ENCODE measurements at regions not wholly inside any gene's neighbourhood (a gene's known extent, or its start where the extent isn't known, plus 50 kb on each side); places are given as distances from the start of the nearest gene placed in this dataset.

DNA sequence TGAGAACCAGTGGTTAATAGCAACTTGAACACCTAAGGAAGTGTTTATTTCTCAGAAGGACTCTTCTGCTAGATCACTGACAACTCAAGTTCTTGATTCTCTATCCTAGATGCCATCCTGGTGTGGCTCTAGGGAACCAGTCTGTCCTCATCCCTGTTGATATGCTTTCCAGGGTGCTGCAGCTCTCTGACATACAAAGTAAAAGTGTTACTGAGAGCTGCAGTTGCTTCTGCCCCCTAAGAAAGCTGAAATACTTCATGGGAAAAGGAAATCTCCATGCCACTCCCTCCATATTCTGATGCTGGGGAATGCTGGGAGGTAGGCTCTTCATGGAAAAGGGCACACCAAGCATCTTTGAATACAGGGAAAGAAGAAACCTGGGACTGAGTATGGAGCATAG, 168.1 kb downstream of the KLF6 start:
- Histone ChIP-seq H3K9ac (ENCODE audit: low read depth, low read length) (no peak overlapping the region), H3K4me1 (ENCODE audit: insufficient read depth, low read length) (no peaks in the 10 kb centered on the region)

GRCh38 chr10:3613318-3613717, 171.7 kb downstream of the KLF6 start:
- Histone ChIP-seq H3K9me3 (ENCODE audit: control insufficient read depth, insufficient read depth, low read length) (peaks cover 33% of the 10 kb centered on the region), H3K4me1 (ENCODE audit: insufficient read depth, low read length) (no peaks in the 10 kb centered on the region), H3K36me3 (ENCODE audit: insufficient read depth, low read length) (no peaks in the 10 kb centered on the region; the same call in 1 of the 2 replicates), H3K9ac (ENCODE audit: low read depth, low read length) (no peak overlapping the region)

More for the DNA sequence above, 168.1 kb downstream of the KLF6 start:
- Histone ChIP-seq H3K9me3 (ENCODE audit: control insufficient read depth, insufficient read depth, low read length) (peaks cover 41% of the 10 kb centered on the region), H3K36me3 (ENCODE audit: insufficient read depth, low read length) (no peaks in the 10 kb centered on the region; the same call in 1 of the 2 replicates)

GRCh38 chr10:3612183-3613001, 172.6 kb downstream of the KLF6 start:
- H3K4me1 ChIP-seq (ENCODE audit: insufficient read depth, low read length): no peaks in the 10 kb centered on the region
- no peak overlapping the region for H3K9ac ChIP-seq (ENCODE audit: low read depth, low read length)

GRCh38 chr10:3606309-3606708, 178.7 kb downstream of the KLF6 start:
- H3K9ac ChIP-seq (ENCODE audit: low read depth, low read length): no peak overlapping the region
- no peaks in the 10 kb centered on the region; the same call in none of the 2 replicates for H3K9me3 ChIP-seq (ENCODE audit: control insufficient read depth, insufficient read depth, low read length)
- H3K4me1 ChIP-seq (ENCODE audit: insufficient read depth, low read length): no peaks in the 10 kb centered on the region
- H3K36me3 ChIP-seq (ENCODE audit: insufficient read depth, low read length): no peaks in the 10 kb centered on the region

More at GRCh38 chr10:3612183-3613001, 172.6 kb downstream of the KLF6 start:
- no peaks in the 10 kb centered on the region; the same call in 1 of the 2 replicates for H3K36me3 ChIP-seq (ENCODE audit: insufficient read depth, low read length)
- H3K9me3 ChIP-seq (ENCODE audit: control insufficient read depth, insufficient read depth, low read length): peaks cover 26% of the 10 kb centered on the region

DNA sequence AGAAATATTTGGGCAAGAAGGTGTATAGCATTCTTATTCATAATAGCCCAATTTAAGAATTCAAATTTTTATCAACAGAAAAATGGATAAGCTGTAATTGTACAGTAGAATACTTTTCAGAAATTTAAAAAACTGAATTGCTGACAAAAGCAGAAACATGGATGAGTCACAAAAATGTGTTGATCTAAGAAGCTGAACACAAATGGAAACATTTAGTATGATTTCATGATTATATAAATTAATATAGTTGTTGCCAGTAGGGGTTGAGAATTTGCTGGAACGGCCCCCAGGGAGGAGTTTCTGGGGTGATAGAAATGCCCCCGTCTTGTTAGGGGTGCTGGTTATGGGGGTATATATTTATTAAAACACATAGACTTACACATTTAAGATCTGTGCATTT, 179.1 kb downstream of the KLF6 start:
- Histone ChIP-seq H3K36me3 (ENCODE audit: insufficient read depth, low read length) (no peaks in the 10 kb centered on the region), H3K9me3 (ENCODE audit: control insufficient read depth, insufficient read depth, low read length) (no peaks in the 10 kb centered on the region; the same call in none of the 2 replicates), H3K9ac (ENCODE audit: low read depth, low read length) (no peak overlapping the region), H3K4me1 (ENCODE audit: insufficient read depth, low read length) (no peaks in the 10 kb centered on the region)

- no peaks in the 10 kb centered on the region for H3K36me3 ChIP-seq (ENCODE audit: insufficient read depth, low read length)
- no peak overlapping the region for H3K9ac ChIP-seq (ENCODE audit: low read depth, low read length)
- no peaks in the 10 kb centered on the region for H3K4me1 ChIP-seq (ENCODE audit: insufficient read depth, low read length)
- H3K9me3 ChIP-seq (ENCODE audit: control insufficient read depth, insufficient read depth, low read length): no peaks in the 10 kb centered on the region
Observed at GRCh38 chr10:3595736-3596135, 189.3 kb downstream of the KLF6 start.

GRCh38 chr10:3593611-3594010, 191.4 kb downstream of the KLF6 start:
- Histone ChIP-seq H3K9me3 (ENCODE audit: control insufficient read depth, insufficient read depth, low read length) (no peaks in the 10 kb centered on the region), H3K4me1 (ENCODE audit: insufficient read depth, low read length) (no peaks in the 10 kb centered on the region), H3K9ac (ENCODE audit: low read depth, low read length) (no peak overlapping the region), H3K36me3 (ENCODE audit: insufficient read depth, low read length) (no peaks in the 10 kb centered on the region)

DNA sequence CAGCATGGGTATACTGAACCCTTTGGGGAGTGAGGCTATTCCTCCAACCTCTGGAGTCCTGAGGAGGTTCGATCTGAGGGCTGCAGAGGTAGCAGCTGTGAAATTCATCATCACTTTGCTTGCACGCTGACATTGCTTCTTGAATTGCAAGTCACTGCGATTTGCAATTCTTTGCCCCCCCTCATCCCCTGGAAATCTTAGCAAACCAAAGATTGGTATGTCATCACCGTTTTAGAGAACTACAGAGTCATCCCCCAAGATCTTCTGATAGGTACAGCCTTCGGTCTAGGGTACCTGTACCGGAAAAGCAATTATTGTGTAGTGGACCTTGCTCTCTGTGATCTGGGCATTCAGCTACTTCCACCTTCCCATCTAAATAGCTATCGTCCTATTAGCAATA, 192.6 kb downstream of the KLF6 start:
- Histone ChIP-seq H3K36me3 (ENCODE audit: insufficient read depth, low read length) (no peaks in the 10 kb centered on the region), H3K9ac (ENCODE audit: low read depth, low read length) (no peak overlapping the region), H3K9me3 (ENCODE audit: control insufficient read depth, insufficient read depth, low read length) (no peaks in the 10 kb centered on the region), H3K4me1 (ENCODE audit: insufficient read depth, low read length) (no peaks in the 10 kb centered on the region)

GRCh38 chr10:3588816-3589215, 196.2 kb downstream of the KLF6 start:
- H3K9me3 ChIP-seq (ENCODE audit: control insufficient read depth, insufficient read depth, low read length): no peaks in the 10 kb centered on the region
- no peak overlapping the region for H3K9ac ChIP-seq (ENCODE audit: low read depth, low read length)
- no peaks in the 10 kb centered on the region for H3K36me3 ChIP-seq (ENCODE audit: insufficient read depth, low read length)
- H3K4me1 ChIP-seq (ENCODE audit: insufficient read depth, low read length): no peaks in the 10 kb centered on the region

DNA sequence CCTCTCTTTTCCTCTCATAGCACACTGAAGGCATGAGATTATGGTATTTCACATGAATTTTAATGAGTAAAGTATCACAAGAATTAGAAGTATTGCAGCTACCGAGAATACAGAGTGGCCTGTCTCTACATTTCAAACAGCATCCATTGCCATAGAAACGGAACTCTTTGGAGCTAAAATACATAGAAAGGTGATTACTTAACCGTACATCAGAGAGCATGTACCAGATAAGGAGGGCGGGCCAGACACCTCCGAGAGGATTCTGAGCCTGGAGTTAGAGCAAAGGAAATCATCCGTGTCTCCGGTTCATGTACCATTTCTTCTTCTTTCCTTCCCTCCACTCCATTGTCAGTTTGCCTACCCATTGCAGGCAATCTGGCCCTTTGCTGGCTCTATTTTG, 196.7 kb downstream of the KLF6 start:
- Histone ChIP-seq H3K9ac (ENCODE audit: low read depth, low read length) (no peak overlapping the region), H3K36me3 (ENCODE audit: insufficient read depth, low read length) (no peaks in the 10 kb centered on the region), H3K4me1 (ENCODE audit: insufficient read depth, low read length) (no peaks in the 10 kb centered on the region), H3K9me3 (ENCODE audit: control insufficient read depth, insufficient read depth, low read length) (no peaks in the 10 kb centered on the region)

- no peaks in the 10 kb centered on the region for H3K36me3 ChIP-seq (ENCODE audit: insufficient read depth, low read length)
- H3K4me1 ChIP-seq (ENCODE audit: insufficient read depth, low read length): no peaks in the 10 kb centered on the region
- no peaks in the 10 kb centered on the region for H3K9me3 ChIP-seq (ENCODE audit: control insufficient read depth, insufficient read depth, low read length)
- no peak overlapping the region for H3K9ac ChIP-seq (ENCODE audit: low read depth, low read length)
Observed at GRCh38 chr10:3584926-3585784, 199.9 kb downstream of the KLF6 start.

DNA sequence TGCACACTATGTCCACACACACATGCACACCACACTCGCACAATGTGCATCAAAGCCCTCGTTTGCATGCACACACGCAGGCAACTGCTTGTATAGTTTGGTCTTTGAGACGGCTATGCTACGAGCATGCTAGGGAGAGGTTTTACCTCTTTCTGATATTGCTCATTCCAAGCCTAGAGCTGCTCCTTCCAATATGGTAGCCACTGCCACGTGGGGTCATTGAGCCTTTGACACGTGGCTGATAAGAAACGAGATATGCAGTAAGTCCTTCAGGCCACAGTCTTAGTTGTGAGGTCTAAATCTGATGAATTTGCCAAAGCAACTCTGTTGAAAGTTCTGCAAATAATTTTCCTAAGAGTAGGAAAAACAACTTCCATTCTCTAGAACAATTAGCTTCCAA, 204.4 kb downstream of the KLF6 start:
- Histone ChIP-seq H3K9me3 (ENCODE audit: control insufficient read depth, insufficient read depth, low read length) (no peaks in the 10 kb centered on the region), H3K4me1 (ENCODE audit: insufficient read depth, low read length) (0 out of 2 replicates have a peak, but pooled peaks cover 2% of the 10 kb centered on the region), H3K9ac (ENCODE audit: low read depth, low read length) (no peak overlapping the region), H3K36me3 (ENCODE audit: insufficient read depth, low read length) (no peaks in the 10 kb centered on the region)

GRCh38 chr10:3579845-3580244, 205.2 kb downstream of the KLF6 start:
- H3K4me1 ChIP-seq (ENCODE audit: insufficient read depth, low read length): 0 out of 2 replicates have a peak, but pooled peaks cover 2% of the 10 kb centered on the region
- no peaks in the 10 kb centered on the region for H3K9me3 ChIP-seq (ENCODE audit: control insufficient read depth, insufficient read depth, low read length)
- H3K36me3 ChIP-seq (ENCODE audit: insufficient read depth, low read length): no peaks in the 10 kb centered on the region
- H3K9ac ChIP-seq (ENCODE audit: low read depth, low read length): no peak overlapping the region

DNA sequence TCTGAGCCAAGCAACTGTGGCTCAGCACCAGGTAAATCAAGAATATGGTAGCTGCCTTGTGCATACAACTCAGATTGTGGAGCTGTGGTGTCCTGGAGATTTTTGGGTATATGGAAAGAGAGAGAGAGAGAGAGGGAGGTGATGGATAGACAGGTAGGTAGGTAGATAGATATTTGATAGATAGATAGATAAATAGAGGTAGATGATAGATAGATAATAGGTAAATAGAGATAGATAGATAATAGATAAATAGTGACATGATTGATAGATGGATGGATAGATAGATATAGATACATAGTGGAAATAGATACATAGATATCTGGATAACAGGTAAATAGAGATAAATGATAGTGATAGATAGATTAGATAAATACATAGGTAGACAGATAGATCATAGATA, 206.3 kb downstream of the KLF6 start:
- 0 out of 2 replicates have a peak, but pooled peaks cover 2% of the 10 kb centered on the region for H3K4me1 ChIP-seq (ENCODE audit: insufficient read depth, low read length)

More for the DNA sequence above, 206.3 kb downstream of the KLF6 start:
- H3K9ac ChIP-seq (ENCODE audit: low read depth, low read length): no peak overlapping the region
- H3K9me3 ChIP-seq (ENCODE audit: control insufficient read depth, insufficient read depth, low read length): no peaks in the 10 kb centered on the region
- H3K36me3 ChIP-seq (ENCODE audit: insufficient read depth, low read length): no peaks in the 10 kb centered on the region
